ENCODE measurements at regions not wholly inside any gene's neighbourhood (a gene's known extent, or its start where the extent isn't known, plus 50 kb on each side); places are given as distances from the start of the nearest gene placed in this dataset.

GRCh38 chr13:53638040-53638439 is 609.4 kb downstream of the OLFM4 start:
- TF ChIP-seq CTCF (IDR thresholded peaks at IDR 0.05; ENCODE audit: low read depth, low read length) = no peak
- ChIA-PET POLR2A (no interaction called here), CTCF (no interaction called here)
- Histone ChIP-seq H3K27ac (ENCODE audit: low read depth, low read length) (no peak overlapping the region), H3K4me3 (ENCODE audit: low read depth, low read length) (no peak overlapping the region), H3K9me3 (ENCODE audit: control insufficient read depth, insufficient read depth, low read length) (no peaks in the 10 kb centered on the region; the same call in 1 of the 2 replicates), H3K27me3 (ENCODE audit: control insufficient read depth, insufficient read depth, low read length) (no peaks in the 10 kb centered on the region)
- DNase-seq (ENCODE audit: low read depth, low spot score) = no peak

- DNase-seq (ENCODE audit: low read depth, low spot score) = no peak
- Histone ChIP-seq H3K27ac (ENCODE audit: low read depth, low read length) (no peak overlapping the region), H3K4me3 (ENCODE audit: low read depth, low read length) (no peak overlapping the region), H3K27me3 (ENCODE audit: control insufficient read depth, insufficient read depth, low read length) (no peaks in the 10 kb centered on the region), H3K9me3 (ENCODE audit: control insufficient read depth, insufficient read depth, low read length) (peaks cover 4% of the 10 kb centered on the region; the same call in 1 of the 2 replicates)
- ChIA-PET CTCF (no interaction called here), POLR2A (no interaction called here)
- no peak for TF ChIP-seq CTCF (IDR thresholded peaks at IDR 0.05; ENCODE audit: low read depth, low read length)
Observed at GRCh38 chr13:53642306-53642705, 613.7 kb downstream of the OLFM4 start.

GRCh38 chr13:53648673-53649072 is 620.1 kb downstream of the OLFM4 start:
- peaks cover 7% of the 10 kb centered on the region for H3K9me3 ChIP-seq (ENCODE audit: control insufficient read depth, insufficient read depth, low read length)
- no peak for DNase-seq (ENCODE audit: low read depth, low spot score)
- no peaks in the 10 kb centered on the region for H3K27me3 ChIP-seq (ENCODE audit: control insufficient read depth, insufficient read depth, low read length)
- ChIA-PET CTCF (no interaction called here), POLR2A (no interaction called here)
- no peak overlapping the region for H3K4me3 ChIP-seq (ENCODE audit: low read depth, low read length)
- H3K27ac ChIP-seq (ENCODE audit: low read depth, low read length) = no peak overlapping the region
- TF ChIP-seq CTCF (IDR thresholded peaks at IDR 0.05; ENCODE audit: low read depth, low read length) = no peak

GRCh38 chr13:53672005-53672404 is 643.4 kb downstream of the OLFM4 start:
- Histone ChIP-seq H3K27me3 (ENCODE audit: control insufficient read depth, insufficient read depth, low read length) (no peaks in the 10 kb centered on the region), H3K4me3 (ENCODE audit: low read depth, low read length) (no peak overlapping the region), H3K9me3 (ENCODE audit: control insufficient read depth, insufficient read depth, low read length) (peaks cover 3% of the 10 kb centered on the region; the same call in 1 of the 2 replicates), H3K27ac (ENCODE audit: low read depth, low read length) (no peak overlapping the region)
- ChIA-PET POLR2A (no interaction called here), CTCF (no interaction called here)
- no peak for DNase-seq (ENCODE audit: low read depth, low spot score)
- TF ChIP-seq CTCF (IDR thresholded peaks at IDR 0.05; ENCODE audit: low read depth, low read length) = no peak

- no peak for TF ChIP-seq CTCF (IDR thresholded peaks at IDR 0.05; ENCODE audit: low read depth, low read length)
- ChIA-PET POLR2A (no interaction called here), CTCF (no interaction called here)
- DNase-seq (ENCODE audit: low read depth, low spot score) = no peak
- peaks cover 7% of the 10 kb centered on the region; the same call in 1 of the 2 replicates for H3K9me3 ChIP-seq (ENCODE audit: control insufficient read depth, insufficient read depth, low read length)
- no peaks in the 10 kb centered on the region for H3K27me3 ChIP-seq (ENCODE audit: control insufficient read depth, insufficient read depth, low read length)
- H3K4me3 ChIP-seq (ENCODE audit: low read depth, low read length) = no peak overlapping the region
- H3K27ac ChIP-seq (ENCODE audit: low read depth, low read length) = no peak overlapping the region
Observed at GRCh38 chr13:53683146-53683545, 654.5 kb downstream of the OLFM4 start.

All from AG04450 (cell line).